ENCODE measurements at regions not wholly inside any gene's neighbourhood (a gene's known extent, or its start where the extent isn't known, plus 50 kb on each side); places are given as distances from the start of the nearest gene placed in this dataset.

DNA sequence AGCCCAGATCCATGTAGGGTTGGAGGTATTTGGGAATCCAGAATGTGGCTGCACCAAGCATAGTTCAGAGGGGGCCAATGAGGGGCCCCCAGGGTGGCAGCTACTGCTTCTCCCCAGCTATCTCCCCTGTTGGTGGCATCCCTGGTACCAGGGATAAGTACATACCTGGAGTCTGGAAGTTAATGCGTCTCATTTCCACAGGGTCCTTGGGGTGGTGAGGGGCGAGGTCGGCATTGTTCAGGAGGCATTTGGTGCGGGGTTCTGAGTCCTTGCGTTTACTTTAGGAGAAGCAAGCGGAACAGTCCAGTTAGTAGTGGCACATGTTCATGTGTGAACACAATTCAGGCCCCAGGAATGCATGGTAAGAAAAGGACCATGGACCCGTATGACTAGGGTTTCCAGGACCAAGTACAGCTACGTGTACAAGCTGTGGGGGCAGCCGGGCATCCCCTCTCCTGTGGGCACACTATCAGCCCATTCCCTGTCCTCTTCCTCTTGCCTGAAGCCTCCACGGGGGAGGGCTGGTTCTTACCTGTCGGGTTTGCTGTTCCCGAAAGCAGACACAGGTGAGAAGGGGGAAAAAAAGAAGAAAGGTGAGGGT is 122.3 kb downstream of the PTPRS start:
- Histone ChIP-seq H2AFZ (ENCODE audit: low read depth, low read length) (no peak overlapping the region), H3K4me2 (ENCODE audit: low read length) (no peak overlapping the region), H4K20me1 (ENCODE audit: insufficient read depth, low read length) (no peaks in the 10 kb centered on the region), H3K4me1 (ENCODE audit: low read length) (0 out of 2 replicates have a peak, but pooled peaks cover 3% of the 10 kb centered on the region), H3K27ac (ENCODE audit: low read length) (no peak overlapping the region), H3K4me3 (ENCODE audit: low read length) (no peak overlapping the region), H3K9ac (ENCODE audit: low read length) (no peak overlapping the region), H3K36me3 (replicated peaks; ENCODE audit: low read depth, low read length) (no peaks in the 10 kb centered on the region), H3K27me3 (ENCODE audit: low read depth, low read length) (0 out of 2 replicates have a peak, but pooled peaks cover 5% of the 10 kb centered on the region), H3K9me3 (ENCODE audit: insufficient read depth, low read length) (no peaks in the 10 kb centered on the region), H3K79me2 (ENCODE audit: low read length) (no peaks in the 10 kb centered on the region)
- TF ChIP-seq CTCF (IDR thresholded peaks at IDR 0.05; ENCODE audit: low read depth, low read length) (no peak), EZH2phosphoT487 (IDR thresholded peaks at IDR 0.05; ENCODE audit: low read depth) (no peak)

DNA sequence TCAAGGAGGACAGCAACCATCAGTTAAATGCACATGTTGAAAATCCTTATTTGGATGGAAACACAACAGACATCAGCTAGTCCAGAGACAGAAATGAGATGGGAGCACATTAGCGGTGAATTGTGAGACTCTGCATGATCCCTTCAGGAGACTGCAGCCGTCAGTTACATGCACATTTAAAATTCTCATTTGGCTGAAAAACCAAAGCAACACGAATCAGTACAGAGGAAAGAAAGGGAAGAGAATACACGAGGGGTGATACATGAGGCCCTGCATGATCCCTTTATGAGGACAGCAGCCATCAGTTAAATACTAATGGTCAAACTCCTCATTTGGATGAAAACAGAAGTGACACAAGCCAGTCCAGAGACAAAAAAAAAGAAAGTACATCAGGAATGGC is 123.4 kb downstream of the PTPRS start:
- no peaks in the 10 kb centered on the region for H3K79me2 ChIP-seq (ENCODE audit: low read length)
- no peak overlapping the region for H3K9ac ChIP-seq (ENCODE audit: low read length)
- no peak for TF ChIP-seq CTCF (IDR thresholded peaks at IDR 0.05; ENCODE audit: low read depth, low read length)
- TF ChIP-seq EZH2phosphoT487 (IDR thresholded peaks at IDR 0.05; ENCODE audit: low read depth) = no peak
- 0 out of 2 replicates have a peak, but pooled peaks cover 5% of the 10 kb centered on the region for H3K27me3 ChIP-seq (ENCODE audit: low read depth, low read length)
- no peak overlapping the region for H3K4me3 ChIP-seq (ENCODE audit: low read length)
- H3K9me3 ChIP-seq (ENCODE audit: insufficient read depth, low read length) = no peaks in the 10 kb centered on the region
- H2AFZ ChIP-seq (ENCODE audit: low read depth, low read length) = no peak overlapping the region
- H4K20me1 ChIP-seq (ENCODE audit: insufficient read depth, low read length) = no peaks in the 10 kb centered on the region
- H3K4me1 ChIP-seq (ENCODE audit: low read length) = 0 out of 2 replicates have a peak, but pooled peaks cover 3% of the 10 kb centered on the region
- H3K4me2 ChIP-seq (ENCODE audit: low read length) = no peak overlapping the region
- no peaks in the 10 kb centered on the region for H3K36me3 ChIP-seq (replicated peaks; ENCODE audit: low read depth, low read length)
- H3K27ac ChIP-seq (ENCODE audit: low read length) = no peak overlapping the region

DNA sequence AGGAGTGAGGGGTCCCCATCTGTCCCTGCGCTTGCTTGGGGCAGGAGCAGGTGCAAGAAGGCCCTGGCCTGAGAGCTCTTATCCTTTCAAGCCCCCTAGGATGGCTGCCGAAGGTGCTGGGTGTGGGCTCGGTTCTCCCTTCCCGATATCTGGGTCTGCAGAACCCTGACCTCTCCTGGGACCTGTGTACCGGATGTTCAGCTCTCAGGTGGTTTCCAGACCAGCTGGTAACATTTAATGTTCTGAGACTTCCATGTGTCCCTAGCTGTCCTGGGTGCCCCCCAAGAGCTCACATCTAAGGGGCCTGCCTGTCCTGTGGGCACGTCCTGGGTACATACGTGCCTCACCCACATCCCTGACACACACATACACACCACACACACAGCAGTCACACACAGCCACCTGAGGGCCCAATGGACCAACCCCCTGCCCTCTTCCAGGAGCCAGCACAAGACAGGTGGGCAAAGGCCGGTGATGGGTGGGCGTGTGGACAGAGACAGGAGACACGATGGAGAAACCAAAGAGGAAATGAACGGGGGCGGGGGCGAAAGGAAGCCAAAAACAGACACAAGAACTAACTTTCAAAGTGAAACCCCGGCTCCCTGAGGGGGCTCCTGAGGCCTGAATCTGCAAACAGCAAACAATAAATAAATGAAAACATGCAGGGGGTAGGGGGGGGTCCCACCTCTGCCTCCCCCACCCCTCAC is 124.3 kb downstream of the PTPRS start:
- H3K4me2 ChIP-seq (ENCODE audit: low read length) = no peak overlapping the region

More for the DNA sequence above, 124.3 kb downstream of the PTPRS start:
- no peak overlapping the region for H2AFZ ChIP-seq (ENCODE audit: low read depth, low read length)
- no peak for TF ChIP-seq EZH2phosphoT487 (IDR thresholded peaks at IDR 0.05; ENCODE audit: low read depth)
- no peak for TF ChIP-seq CTCF (IDR thresholded peaks at IDR 0.05; ENCODE audit: low read depth, low read length)
- H3K79me2 ChIP-seq (ENCODE audit: low read length) = no peaks in the 10 kb centered on the region
- no peaks in the 10 kb centered on the region for H3K36me3 ChIP-seq (replicated peaks; ENCODE audit: low read depth, low read length)
- H3K9me3 ChIP-seq (ENCODE audit: insufficient read depth, low read length) = no peaks in the 10 kb centered on the region
- H3K4me3 ChIP-seq (ENCODE audit: low read length) = no peak overlapping the region
- H3K4me1 ChIP-seq (ENCODE audit: low read length) = 0 out of 2 replicates have a peak, but pooled peaks cover 3% of the 10 kb centered on the region
- no peak overlapping the region for H3K27ac ChIP-seq (ENCODE audit: low read length)
- H3K27me3 ChIP-seq (ENCODE audit: low read depth, low read length) = 0 out of 2 replicates have a peak, but pooled peaks cover 5% of the 10 kb centered on the region
- H3K9ac ChIP-seq (ENCODE audit: low read length) = no peak overlapping the region
- no peaks in the 10 kb centered on the region for H4K20me1 ChIP-seq (ENCODE audit: insufficient read depth, low read length)

All from OCI-LY3 (cell line).